Occipital lobe (tissue), 1 donor: ENCODE measurements at regions not wholly inside any gene's neighbourhood (a gene's known extent, or its start where the extent isn't known, plus 50 kb on each side); places are given as distances from the start of the nearest gene placed in this dataset.
"Not testable (repeated sequence)": the region's sequence is repeated elsewhere in the genome, so short reads cannot be mapped to it uniquely, and the experiment has no call there.

Source experiments
- DNase-seq: peaks from one replicate; lab custom pipeline; 2025; lab: John Stamatoyannopoulos, UW

- DNase-seq, result not testable (repeated sequence)
Measured at GRCh38 chr1:242914729-242915128, 340.4 kb downstream of the CEP170 start.

- DNase-seq, result not testable (repeated sequence)
Measured at GRCh38 chr1:242912855-242913254, 342.2 kb downstream of the CEP170 start.

- DNase-seq, result not testable (repeated sequence)
Measured at GRCh38 chr1:242900558-242900957, 354.5 kb downstream of the CEP170 start.

- DNase-seq, result no peak
Measured at GRCh38 chr1:242890192-242890741, 364.8 kb downstream of the CEP170 start.

DNA sequence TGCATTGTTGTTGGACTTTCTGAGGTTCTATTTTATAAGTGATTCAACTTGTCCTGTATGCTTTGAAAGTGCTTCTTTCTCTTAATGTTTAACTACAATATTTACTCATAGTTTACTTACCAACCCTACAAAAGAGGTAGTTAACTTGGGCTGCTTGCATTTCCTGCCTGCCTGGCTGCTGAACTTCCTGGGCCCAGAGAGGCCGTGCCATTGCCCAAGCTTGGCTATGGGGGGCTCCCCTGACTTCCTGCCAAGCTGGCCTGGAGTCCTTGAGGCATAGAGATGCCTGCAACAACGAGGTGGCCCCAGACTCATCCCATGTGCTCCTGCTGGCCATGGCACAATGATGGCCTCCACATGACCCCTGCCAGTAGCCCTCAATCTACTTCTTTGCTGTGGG is 361.6 kb upstream of the PLD5 start:
- DNase-seq, result no peak

DNA sequence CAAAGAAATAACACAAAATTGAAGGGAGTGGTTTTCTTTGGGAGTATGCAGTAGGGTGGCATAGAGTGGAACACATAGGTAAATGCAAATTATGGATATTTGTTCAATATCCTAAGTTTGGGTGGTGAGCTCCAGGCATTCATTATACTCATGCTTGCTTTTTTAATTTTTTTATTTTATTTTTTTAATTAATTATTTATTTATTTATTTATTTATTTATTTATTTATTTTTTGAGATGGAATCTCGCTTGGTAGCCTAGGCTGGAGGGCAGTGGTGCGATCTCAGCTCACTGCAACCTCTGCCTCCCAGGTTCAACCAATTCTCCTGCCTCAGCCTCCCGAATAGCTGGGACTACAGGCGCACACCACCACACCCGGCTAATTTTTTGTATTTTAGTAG is 355.5 kb upstream of the PLD5 start:
- DNase-seq, result not testable (repeated sequence)

GRCh38 chr1:242877743-242878142 is 353.2 kb upstream of the PLD5 start:
- DNase-seq, result no peak

DNA sequence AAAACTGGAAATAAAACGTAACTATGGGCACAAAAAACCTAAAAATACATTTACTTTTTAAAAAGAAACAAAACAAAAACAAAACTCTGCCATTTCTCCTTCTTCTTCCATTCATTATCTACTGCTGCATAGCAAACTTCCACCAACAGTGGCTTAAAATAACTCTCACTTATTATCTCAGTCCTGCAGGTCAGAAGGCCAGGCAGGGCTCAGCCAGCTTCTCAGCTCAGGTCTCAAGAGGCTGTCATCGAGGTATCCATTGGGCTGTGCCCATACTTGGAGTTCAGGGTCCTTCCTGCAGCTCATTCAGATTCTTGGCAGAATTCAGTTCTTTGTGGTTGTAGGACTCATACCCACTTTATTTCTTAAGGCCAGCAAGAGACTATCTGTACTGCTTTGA is 352.7 kb upstream of the PLD5 start:
- DNase-seq, result no peak

DNA sequence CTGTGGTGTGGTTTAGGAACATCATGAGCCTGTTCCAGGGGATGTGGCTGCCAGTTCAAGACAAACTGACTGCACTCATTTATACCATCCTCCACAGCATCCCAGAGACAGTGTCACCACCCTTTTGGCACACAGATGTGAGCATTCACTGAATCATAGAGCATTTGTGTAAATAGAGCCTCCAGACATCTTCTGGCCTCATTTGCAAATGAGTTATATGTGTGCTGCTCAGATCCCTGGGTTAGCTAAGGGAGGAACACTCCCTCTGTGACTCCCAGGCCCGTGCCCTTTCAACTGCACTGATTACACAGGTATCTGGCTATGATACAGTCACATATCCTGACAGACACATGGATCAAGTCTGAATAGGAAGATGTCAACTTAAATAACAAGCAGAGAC is 351.5 kb upstream of the PLD5 start:
- no peak for DNase-seq

GRCh38 chr1:242873661-242874060 is 349.2 kb upstream of the PLD5 start:
- DNase-seq, result no peak

- DNase-seq, result no peak
Measured at GRCh38 chr1:242872521-242872920, 348.0 kb upstream of the PLD5 start.

DNA sequence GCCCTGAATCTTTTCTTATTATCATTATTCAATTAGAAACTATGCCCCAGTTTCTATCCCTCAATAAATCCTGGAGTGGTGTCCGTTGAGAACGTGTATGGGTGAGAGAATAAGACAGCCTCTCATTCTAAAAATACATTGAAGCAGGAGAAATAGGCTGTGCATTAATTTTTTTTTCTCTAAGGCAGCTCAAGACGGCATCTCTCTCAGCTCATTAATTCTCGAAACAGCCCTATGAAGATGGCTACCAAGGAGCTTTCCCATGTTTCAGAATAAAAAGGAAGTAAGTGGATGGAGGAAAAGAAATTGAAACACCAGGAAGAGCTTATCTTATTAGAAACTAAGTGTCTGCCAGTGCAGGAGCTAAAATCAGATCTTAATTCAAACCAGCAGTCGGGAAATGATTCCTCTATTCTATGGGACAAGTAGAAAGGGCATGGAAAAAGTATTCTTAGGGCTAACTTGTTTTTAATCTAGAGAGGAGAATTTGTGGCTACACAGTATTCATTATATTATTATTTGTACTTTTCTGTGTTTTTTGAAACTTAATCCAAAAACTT is 347.1 kb upstream of the PLD5 start:
- no peak for DNase-seq

- DNase-seq, result no peak
Measured at GRCh38 chr1:242870966-242871365, 346.5 kb upstream of the PLD5 start.

DNA sequence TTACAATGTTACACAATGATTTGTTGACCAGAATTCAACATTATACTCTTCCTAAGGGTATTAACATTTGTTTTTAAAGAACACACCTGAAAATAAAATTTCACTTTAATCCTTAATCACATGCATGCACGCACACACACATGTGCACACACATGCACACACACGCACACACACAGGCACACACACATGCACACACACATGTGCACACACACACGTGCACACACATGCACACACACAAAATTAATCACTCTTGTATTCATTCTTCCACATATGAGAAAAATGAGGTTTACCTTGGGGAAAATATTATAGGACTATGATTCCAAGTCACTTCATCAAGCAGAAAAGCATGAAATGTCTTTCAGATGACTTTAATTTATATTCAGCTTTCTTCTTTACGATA is 331.8 kb upstream of the PLD5 start:
- DNase-seq, result no peak

GRCh38 chr1:242854466-242854865 is 330.0 kb upstream of the PLD5 start:
- DNase-seq, result no peak

- DNase-seq, result no peak
Measured at GRCh38 chr1:242847390-242847993, 323.0 kb upstream of the PLD5 start.

- DNase-seq, result no peak
Measured at GRCh38 chr1:242842094-242842493, 317.6 kb upstream of the PLD5 start.

- no peak for DNase-seq
Measured at GRCh38 chr1:242839101-242839500, 314.6 kb upstream of the PLD5 start.

DNA sequence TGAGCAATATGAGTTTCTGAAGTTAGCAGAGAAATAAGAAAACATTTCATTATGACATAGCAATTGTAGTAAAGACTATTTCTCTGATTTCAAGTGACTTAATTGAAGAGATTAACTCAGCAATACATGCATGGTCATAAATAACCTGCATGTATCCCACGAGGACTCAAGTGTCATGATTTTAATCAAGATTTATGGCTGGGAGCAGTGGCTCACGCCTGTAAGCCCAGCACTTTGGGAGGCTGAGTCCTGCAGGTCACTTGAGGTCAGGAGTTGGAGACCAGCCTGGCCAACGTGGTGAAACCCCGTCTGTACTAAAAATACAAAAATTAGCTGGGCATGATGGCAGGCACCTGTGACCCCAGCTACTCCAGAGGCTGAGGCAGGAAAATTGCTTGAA is 311.9 kb upstream of the PLD5 start:
- DNase-seq, result no peak

- DNase-seq, result peak; percentile 46
Measured at GRCh38 chr1:242828828-242829227, 304.3 kb upstream of the PLD5 start.

DNA sequence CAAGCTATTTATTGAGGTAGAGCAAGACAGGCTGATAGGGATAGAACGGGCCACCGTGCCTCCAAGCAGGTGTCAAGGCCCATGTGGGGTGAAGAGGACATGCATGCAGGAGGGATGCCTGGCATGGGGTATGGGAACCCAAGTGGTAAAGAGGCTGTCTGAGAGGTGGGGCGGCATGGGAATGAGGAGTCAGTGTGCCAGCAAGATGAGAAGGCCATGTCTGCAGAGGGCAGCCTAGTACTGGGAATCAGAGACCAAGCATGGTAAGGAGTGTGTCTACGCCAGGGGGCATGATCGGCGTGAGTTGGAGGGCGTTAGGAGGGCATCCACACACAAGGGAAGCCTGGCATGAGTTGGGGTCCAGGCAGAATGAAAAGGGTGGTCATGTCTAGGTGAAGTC is 303.7 kb upstream of the PLD5 start:
- DNase-seq, result peak; percentile 10

DNA sequence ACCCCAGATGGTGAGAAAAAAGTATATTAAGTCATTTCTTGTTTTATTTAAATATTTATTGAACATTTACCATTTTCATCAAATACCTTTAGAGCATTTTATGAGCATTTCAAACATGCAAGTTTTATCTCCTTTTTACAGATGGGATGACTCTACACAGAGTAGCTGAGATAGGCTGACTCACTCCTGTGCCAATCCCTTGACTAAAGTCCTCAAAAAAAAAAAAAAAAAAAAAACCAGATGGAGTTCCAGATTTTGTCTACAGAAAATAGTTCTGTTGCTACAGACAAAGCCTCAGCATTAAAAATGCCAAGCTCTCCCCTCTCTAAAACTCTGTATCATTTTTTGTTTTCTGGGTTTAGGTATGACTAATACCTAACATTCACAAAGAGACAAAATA is 303.0 kb upstream of the PLD5 start:
- no peak for DNase-seq

DNA sequence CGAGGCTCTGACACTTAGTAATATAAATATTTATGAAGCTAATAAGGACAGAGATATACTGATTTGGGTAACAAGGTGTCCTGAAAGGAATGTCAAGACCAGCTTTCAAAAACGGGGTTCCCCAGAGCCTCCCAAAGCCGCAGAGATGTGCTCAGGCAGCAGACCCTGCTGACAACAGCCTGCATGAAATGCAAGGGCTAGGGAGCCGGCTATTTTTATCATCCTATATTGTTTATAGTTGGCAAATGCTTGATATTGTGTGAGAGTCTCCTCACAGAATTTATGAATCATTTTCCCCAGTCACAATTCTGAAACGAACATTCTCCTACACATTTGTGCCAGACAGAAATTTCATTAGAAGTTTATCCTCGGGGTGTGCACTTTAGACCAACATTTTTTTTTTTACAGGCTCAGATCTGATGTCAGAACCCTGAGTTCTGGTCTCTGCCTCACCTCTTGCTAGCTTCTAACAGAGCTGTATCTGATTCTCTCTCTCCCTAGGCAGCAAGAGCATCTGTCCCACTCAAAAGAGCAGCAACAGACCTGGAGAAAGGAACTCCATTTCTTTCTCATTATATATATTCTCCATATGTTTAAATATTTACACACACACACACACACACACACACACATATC is 302.3 kb upstream of the PLD5 start:
- no peak for DNase-seq
